ENCODE measurements at regions not wholly inside any gene's neighbourhood (a gene's known extent, or its start where the extent isn't known, plus 50 kb on each side); places are given as distances from the start of the nearest gene placed in this dataset.

DNA sequence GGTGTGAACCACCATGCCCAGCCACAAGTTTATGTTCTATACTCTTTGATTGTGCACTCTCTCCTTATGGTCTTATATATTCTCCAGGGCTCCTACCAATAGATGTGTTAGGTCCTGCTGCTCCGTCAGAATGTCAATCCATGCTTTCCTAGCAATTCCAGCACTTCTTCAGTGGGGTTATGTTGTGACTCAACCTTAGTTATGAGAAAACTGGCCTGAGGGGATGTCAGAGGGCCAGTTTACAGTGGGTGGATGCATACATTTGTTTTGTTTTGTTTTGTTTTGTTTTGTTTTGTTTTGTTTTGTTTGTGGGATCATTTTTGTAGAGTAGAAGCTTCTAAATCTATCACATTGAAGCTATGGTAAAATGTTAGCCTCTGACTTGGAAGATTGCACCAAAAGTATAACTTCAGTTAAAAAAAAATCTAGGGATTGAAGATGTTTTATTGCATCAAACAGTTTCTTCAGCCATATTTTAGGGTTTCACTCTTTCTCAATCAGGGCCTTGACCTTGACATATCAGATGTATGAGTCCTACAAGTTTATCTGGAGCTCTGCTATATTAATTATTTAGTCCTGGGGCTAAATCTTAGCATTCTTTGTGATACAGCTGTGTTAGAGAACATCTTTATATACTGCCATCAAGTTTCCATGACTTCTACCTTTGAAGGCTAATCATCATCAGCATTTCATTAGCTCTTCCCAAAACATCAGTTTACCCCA is 191.6 kb upstream of the CNTN5 start:
- H3K4me1 ChIP-seq (replicated peaks; ENCODE audit: insufficient read depth), result no peaks in the 10 kb centered on the region
- no peaks in the 10 kb centered on the region for H3K9me2 ChIP-seq (ENCODE audit: insufficient read depth)
- no peak overlapping the region for H3K4me3 ChIP-seq
- no peak for DNase-seq
- TF ChIP-seq EZH2 (IDR thresholded peaks at IDR 0.05; ENCODE audit: low read depth), result no peak
- TF ChIP-seq, protein P1, sequence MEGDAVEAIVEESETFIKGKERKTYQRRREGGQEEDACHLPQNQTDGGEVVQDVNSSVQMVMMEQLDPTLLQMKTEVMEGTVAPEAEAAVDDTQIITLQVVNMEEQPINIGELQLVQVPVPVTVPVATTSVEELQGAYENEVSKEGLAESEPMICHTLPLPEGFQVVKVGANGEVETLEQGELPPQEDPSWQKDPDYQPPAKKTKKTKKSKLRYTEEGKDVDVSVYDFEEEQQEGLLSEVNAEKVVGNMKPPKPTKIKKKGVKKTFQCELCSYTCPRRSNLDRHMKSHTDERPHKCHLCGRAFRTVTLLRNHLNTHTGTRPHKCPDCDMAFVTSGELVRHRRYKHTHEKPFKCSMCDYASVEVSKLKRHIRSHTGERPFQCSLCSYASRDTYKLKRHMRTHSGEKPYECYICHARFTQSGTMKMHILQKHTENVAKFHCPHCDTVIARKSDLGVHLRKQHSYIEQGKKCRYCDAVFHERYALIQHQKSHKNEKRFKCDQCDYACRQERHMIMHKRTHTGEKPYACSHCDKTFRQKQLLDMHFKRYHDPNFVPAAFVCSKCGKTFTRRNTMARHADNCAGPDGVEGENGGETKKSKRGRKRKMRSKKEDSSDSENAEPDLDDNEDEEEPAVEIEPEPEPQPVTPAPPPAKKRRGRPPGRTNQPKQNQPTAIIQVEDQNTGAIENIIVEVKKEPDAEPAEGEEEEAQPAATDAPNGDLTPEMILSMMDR (conservative IDR thresholded peaks at IDR 0.05), result no peak
- POLR2A ChIA-PET (ENCODE audit: unreplicated experiment), result no interaction called here
- no TSS peak for BruUV-seq (replicated peaks)
- H3K4me2 ChIP-seq, result no peak overlapping the region
- H3K9me3 ChIP-seq (ENCODE audit: insufficient read depth, low read depth), result no peaks in the 10 kb centered on the region
- H3F3A ChIP-seq (ENCODE audit: insufficient read depth, low read depth), result no peaks in the 10 kb centered on the region
- CTCF ChIA-PET, result no interaction called here
- no peak overlapping the region for H2AFZ ChIP-seq
- no peak overlapping the region for H3K27ac ChIP-seq
- H3K79me2 ChIP-seq (ENCODE audit: low read depth), result no peaks in the 10 kb centered on the region
- H4K20me1 ChIP-seq (ENCODE audit: insufficient read depth), result no peaks in the 10 kb centered on the region
- intact Hi-C loops (cut with micrococcal nuclease; ENCODE audit: unreplicated experiment), result no loop called here
- H3K36me3 ChIP-seq (ENCODE audit: low read depth), result no peaks in the 10 kb centered on the region
- no peaks in the 10 kb centered on the region for H3K27me3 ChIP-seq (ENCODE audit: insufficient read depth, low read depth)

DNA sequence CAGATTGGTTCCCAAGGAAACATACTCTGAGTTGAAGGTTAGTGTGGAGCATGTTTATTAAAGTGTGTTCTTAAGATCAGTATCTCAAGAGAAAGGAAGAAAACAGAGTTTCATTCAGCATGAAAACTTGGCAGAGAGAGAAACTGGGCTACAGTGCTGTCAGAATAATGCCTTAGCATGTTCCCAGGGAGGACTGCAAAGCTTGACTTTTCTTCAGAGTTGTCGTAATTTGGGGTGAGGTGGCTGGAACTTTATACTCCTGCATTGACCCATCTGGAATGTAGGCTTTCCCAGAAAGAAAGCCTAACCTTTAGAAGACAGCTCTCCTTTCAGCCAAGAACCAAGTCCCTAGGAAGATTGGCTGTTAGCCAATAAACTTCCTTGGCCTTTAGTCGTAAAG is 190.8 kb upstream of the CNTN5 start:
- no peaks in the 10 kb centered on the region for H4K20me1 ChIP-seq (ENCODE audit: insufficient read depth)
- H3K4me2 ChIP-seq, result no peak overlapping the region
- no peaks in the 10 kb centered on the region for H3F3A ChIP-seq (ENCODE audit: insufficient read depth, low read depth)
- H3K36me3 ChIP-seq (ENCODE audit: low read depth), result no peaks in the 10 kb centered on the region
- TF ChIP-seq, protein P1 (conservative IDR thresholded peaks at IDR 0.05), result no peak
- TF ChIP-seq EZH2 (IDR thresholded peaks at IDR 0.05; ENCODE audit: low read depth), result no peak
- intact Hi-C loops (cut with micrococcal nuclease; ENCODE audit: unreplicated experiment), result no loop called here
- BruUV-seq (replicated peaks), result no TSS peak
- H3K9me2 ChIP-seq (ENCODE audit: insufficient read depth), result no peaks in the 10 kb centered on the region
- CTCF ChIA-PET, result no interaction called here
- H3K27me3 ChIP-seq (ENCODE audit: insufficient read depth, low read depth), result no peaks in the 10 kb centered on the region
- DNase-seq, result no peak
- H3K79me2 ChIP-seq (ENCODE audit: low read depth), result no peaks in the 10 kb centered on the region
- no peak overlapping the region for H3K4me3 ChIP-seq
- H3K27ac ChIP-seq, result no peak overlapping the region
- no peak overlapping the region for H2AFZ ChIP-seq
- H3K9me3 ChIP-seq (ENCODE audit: insufficient read depth, low read depth), result no peaks in the 10 kb centered on the region
- H3K4me1 ChIP-seq (replicated peaks; ENCODE audit: insufficient read depth), result no peaks in the 10 kb centered on the region
- POLR2A ChIA-PET (ENCODE audit: unreplicated experiment), result no interaction called here

DNA sequence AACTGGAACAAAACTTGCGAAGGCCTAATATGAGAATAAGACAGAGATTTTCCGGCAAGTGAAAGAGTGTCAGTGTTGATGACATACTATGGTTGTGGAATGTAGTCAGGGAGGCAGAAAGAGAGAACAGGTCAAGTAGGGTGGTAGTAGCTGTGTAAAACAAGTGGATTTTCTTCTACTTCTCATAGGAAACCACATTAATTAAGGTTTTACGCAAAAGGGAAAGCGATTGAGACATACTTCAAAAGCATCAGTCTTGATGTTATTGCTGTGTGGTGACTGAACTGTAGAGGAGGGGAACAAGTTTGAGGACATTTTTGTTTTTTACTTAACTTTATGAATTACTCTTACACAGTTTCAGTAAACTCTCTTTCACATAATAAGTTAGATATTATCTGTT is 186.0 kb upstream of the CNTN5 start:
- no peak overlapping the region for H3K4me3 ChIP-seq
- no peaks in the 10 kb centered on the region for H3K9me3 ChIP-seq (ENCODE audit: insufficient read depth, low read depth)
- H4K20me1 ChIP-seq (ENCODE audit: insufficient read depth), result no peaks in the 10 kb centered on the region
- BruUV-seq (replicated peaks), result no TSS peak
- no peak overlapping the region for H2AFZ ChIP-seq
- no peak overlapping the region for H3K4me2 ChIP-seq
- H3F3A ChIP-seq (ENCODE audit: insufficient read depth, low read depth), result no peaks in the 10 kb centered on the region
- H3K27ac ChIP-seq, result no peak overlapping the region
- no peaks in the 10 kb centered on the region for H3K4me1 ChIP-seq (replicated peaks; ENCODE audit: insufficient read depth)
- no peaks in the 10 kb centered on the region for H3K9me2 ChIP-seq (ENCODE audit: insufficient read depth)
- DNase-seq, result no peak
- no peaks in the 10 kb centered on the region for H3K36me3 ChIP-seq (ENCODE audit: low read depth)
- CTCF ChIA-PET, result no interaction called here
- TF ChIP-seq EZH2 (IDR thresholded peaks at IDR 0.05; ENCODE audit: low read depth), result no peak
- TF ChIP-seq, protein P1 (conservative IDR thresholded peaks at IDR 0.05), result no peak
- no peaks in the 10 kb centered on the region for H3K79me2 ChIP-seq (ENCODE audit: low read depth)
- intact Hi-C loops (cut with micrococcal nuclease; ENCODE audit: unreplicated experiment), result no loop called here
- H3K27me3 ChIP-seq (ENCODE audit: insufficient read depth, low read depth), result no peaks in the 10 kb centered on the region
- POLR2A ChIA-PET (ENCODE audit: unreplicated experiment), result no interaction called here

All from PC-9 (cell line).